HCT116 (cell line): ENCODE measurements at regions not wholly inside any gene's neighbourhood (a gene's known extent, or its start where the extent isn't known, plus 50 kb on each side); places are given as distances from the start of the nearest gene placed in this dataset.

ENCODE experiments used
- ELF1 ChIP-seq: IDR thresholded peaks from 2 replicates; pipeline ENCODE4 v1.6.1; 2012; ENCODE audit warnings: low read depth, borderline replicate concordance
- EZH2phosphoT487 ChIP-seq: fragments of 200-600 bp; IDR thresholded peaks from 2 replicates; pipeline ENCODE4 v1.6.1; 2018; ENCODE audit warnings: antibody characterized with exemption, borderline replicate concordance
- FOSL1 ChIP-seq: IDR thresholded peaks from 2 replicates; pipeline ENCODE4 v1.6.1; 2012; ENCODE audit warnings: low read depth
- POLR2A ChIP-seq: IDR thresholded peaks from 2 replicates; pipeline ENCODE4 v1.7.0; 2011; ENCODE audit warnings: borderline replicate concordance; ENCODE audit not compliant: insufficient read depth, insufficient read length; ENCODE audit errors: extremely low read depth
- POLR2AphosphoS5 ChIP-seq: IDR thresholded peaks from 2 replicates; pipeline ENCODE4 v1.6.1; 2011; ENCODE audit warnings: mild to moderate bottlenecking, low read depth, low read length, moderate library complexity
- RAD21 ChIP-seq: IDR thresholded peaks from 2 replicates; pipeline ENCODE4 v1.6.1; 2012; ENCODE audit warnings: low read depth, mild to moderate bottlenecking
- SP1 ChIP-seq: IDR thresholded peaks from 2 replicates; pipeline ENCODE4 v1.6.1; 2012; ENCODE audit warnings: low read depth
- SRF ChIP-seq: IDR thresholded peaks from 2 replicates; pipeline ENCODE4 v1.6.1; 2012; ENCODE audit warnings: low read depth
- YY1 ChIP-seq: IDR thresholded peaks from 2 replicates; pipeline ENCODE4 v1.6.1; 2011; ENCODE audit warnings: low read length, low read depth, moderate library complexity, mild to moderate bottlenecking; ENCODE audit not compliant: insufficient replicate concordance; ENCODE audit errors: extremely low read depth
- ZFX ChIP-seq: fragments of 450-650 bp; IDR thresholded peaks from 2 replicates; pipeline ENCODE4 v1.6.1; 2017
- TF ChIP-seq, protein P1 (sequence below), 3 experiments: fragments of 200-600 bp in 1 of 3; sonication (generic) in 1 of 3; IDR thresholded peaks in 2 of 3; conservative IDR thresholded peaks in 1 of 3; 2 replicates each; pipeline ENCODE4 v1.5.1; 2012 to 2017; ENCODE audit warnings: low read depth in 2 of 3, low read length in 2 of 3, antibody characterized with exemption in 1 of 3, borderline replicate concordance in 1 of 3, control low read depth in 1 of 3, mild to moderate bottlenecking in 1 of 3, mixed read lengths in 1 of 3, mixed run types in 1 of 3, moderate library complexity in 1 of 3; ENCODE audit not compliant: insufficient read depth in 1 of 3
- TF ChIP-seq, protein P2 (sequence below): IDR thresholded peaks from 2 replicates; pipeline ENCODE4 v1.6.1; 2012; ENCODE audit warnings: low read depth

- TF ChIP-seq, protein P1, sequence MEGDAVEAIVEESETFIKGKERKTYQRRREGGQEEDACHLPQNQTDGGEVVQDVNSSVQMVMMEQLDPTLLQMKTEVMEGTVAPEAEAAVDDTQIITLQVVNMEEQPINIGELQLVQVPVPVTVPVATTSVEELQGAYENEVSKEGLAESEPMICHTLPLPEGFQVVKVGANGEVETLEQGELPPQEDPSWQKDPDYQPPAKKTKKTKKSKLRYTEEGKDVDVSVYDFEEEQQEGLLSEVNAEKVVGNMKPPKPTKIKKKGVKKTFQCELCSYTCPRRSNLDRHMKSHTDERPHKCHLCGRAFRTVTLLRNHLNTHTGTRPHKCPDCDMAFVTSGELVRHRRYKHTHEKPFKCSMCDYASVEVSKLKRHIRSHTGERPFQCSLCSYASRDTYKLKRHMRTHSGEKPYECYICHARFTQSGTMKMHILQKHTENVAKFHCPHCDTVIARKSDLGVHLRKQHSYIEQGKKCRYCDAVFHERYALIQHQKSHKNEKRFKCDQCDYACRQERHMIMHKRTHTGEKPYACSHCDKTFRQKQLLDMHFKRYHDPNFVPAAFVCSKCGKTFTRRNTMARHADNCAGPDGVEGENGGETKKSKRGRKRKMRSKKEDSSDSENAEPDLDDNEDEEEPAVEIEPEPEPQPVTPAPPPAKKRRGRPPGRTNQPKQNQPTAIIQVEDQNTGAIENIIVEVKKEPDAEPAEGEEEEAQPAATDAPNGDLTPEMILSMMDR (IDR thresholded peaks at IDR 0.05 in 2 of 3, conservative IDR thresholded peaks at IDR 0.05 in 1 of 3; ENCODE audit: borderline replicate concordance in 1 of 3, insufficient read depth in 1 of 3, low read depth in 2 of 3, low read length in 2 of 3), result no peak
- no peak for TF ChIP-seq POLR2AphosphoS5
- TF ChIP-seq POLR2A, result no peak
- TF ChIP-seq ZFX, result no peak
- TF ChIP-seq, protein P2, sequence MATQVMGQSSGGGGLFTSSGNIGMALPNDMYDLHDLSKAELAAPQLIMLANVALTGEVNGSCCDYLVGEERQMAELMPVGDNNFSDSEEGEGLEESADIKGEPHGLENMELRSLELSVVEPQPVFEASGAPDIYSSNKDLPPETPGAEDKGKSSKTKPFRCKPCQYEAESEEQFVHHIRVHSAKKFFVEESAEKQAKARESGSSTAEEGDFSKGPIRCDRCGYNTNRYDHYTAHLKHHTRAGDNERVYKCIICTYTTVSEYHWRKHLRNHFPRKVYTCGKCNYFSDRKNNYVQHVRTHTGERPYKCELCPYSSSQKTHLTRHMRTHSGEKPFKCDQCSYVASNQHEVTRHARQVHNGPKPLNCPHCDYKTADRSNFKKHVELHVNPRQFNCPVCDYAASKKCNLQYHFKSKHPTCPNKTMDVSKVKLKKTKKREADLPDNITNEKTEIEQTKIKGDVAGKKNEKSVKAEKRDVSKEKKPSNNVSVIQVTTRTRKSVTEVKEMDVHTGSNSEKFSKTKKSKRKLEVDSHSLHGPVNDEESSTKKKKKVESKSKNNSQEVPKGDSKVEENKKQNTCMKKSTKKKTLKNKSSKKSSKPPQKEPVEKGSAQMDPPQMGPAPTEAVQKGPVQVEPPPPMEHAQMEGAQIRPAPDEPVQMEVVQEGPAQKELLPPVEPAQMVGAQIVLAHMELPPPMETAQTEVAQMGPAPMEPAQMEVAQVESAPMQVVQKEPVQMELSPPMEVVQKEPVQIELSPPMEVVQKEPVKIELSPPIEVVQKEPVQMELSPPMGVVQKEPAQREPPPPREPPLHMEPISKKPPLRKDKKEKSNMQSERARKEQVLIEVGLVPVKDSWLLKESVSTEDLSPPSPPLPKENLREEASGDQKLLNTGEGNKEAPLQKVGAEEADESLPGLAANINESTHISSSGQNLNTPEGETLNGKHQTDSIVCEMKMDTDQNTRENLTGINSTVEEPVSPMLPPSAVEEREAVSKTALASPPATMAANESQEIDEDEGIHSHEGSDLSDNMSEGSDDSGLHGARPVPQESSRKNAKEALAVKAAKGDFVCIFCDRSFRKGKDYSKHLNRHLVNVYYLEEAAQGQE, result no peak
- TF ChIP-seq YY1, result no peak
- TF ChIP-seq SP1, result no peak
- no peak for TF ChIP-seq EZH2phosphoT487
- TF ChIP-seq FOSL1, result no peak
- TF ChIP-seq RAD21, result no peak
- TF ChIP-seq ELF1, result no peak
- no peak for TF ChIP-seq SRF
These were observed 53.3 kb upstream of the NXPH1 start for GRCh38 chr7:8380130-8380529.
